H1 (cell line): ENCODE measurements at regions not wholly inside any gene's neighbourhood (a gene's known extent, or its start where the extent isn't known, plus 50 kb on each side); places are given as distances from the start of the nearest gene placed in this dataset.

ENCODE experiments used
- CHD7 ChIP-seq: fragments of 300-600 bp; sonication (generic); IDR thresholded peaks from 2 replicates; pipeline ENCODE4 v1.7.1; 2012; ENCODE audit warnings: low read length, moderate library complexity, mild to moderate bottlenecking, inconsistent platforms; ENCODE audit not compliant: insufficient replicate concordance
- EGR1 ChIP-seq: IDR thresholded peaks from 2 replicates; pipeline ENCODE4 v1.6.1; 2011; ENCODE audit warnings: low read depth, low read length, borderline replicate concordance
- KDM4A ChIP-seq: IDR thresholded peaks from one replicate; pipeline ENCODE4 v1.7.1; 2012; ENCODE audit warnings: low read depth, mild to moderate bottlenecking, moderate library complexity, low read length, inconsistent platforms; ENCODE audit not compliant: severe bottlenecking
- MAFK ChIP-seq: IDR thresholded peaks from 2 replicates; pipeline ENCODE4 v1.6.1; 2012; ENCODE audit warnings: low read depth, mild to moderate bottlenecking, improper control_type of control experiment, low read length
- POLR2AphosphoS5 ChIP-seq: IDR thresholded peaks from 2 replicates; pipeline ENCODE4 v1.6.1; 2011; ENCODE audit warnings: low read depth, low read length
- RAD21 ChIP-seq, 2 experiments: IDR thresholded peaks in 1 of 2; conservative IDR thresholded peaks in 1 of 2; 2 replicates each; pipeline ENCODE4 v1.6.1; 2011; ENCODE audit warnings: low read depth in 2 of 2, low read length in 2 of 2, improper control_type of control experiment in 1 of 2, inconsistent platforms in 1 of 2, mild to moderate bottlenecking in 1 of 2, moderate library complexity in 1 of 2
- TCF12 ChIP-seq: IDR thresholded peaks from 2 replicates; pipeline ENCODE4 v1.6.1; 2011; ENCODE audit warnings: low read depth, mild to moderate bottlenecking, low read length
- USF2 ChIP-seq: IDR thresholded peaks from 2 replicates; pipeline ENCODE4 v1.6.1; 2011; ENCODE audit warnings: low read length, improper control_type of control experiment
- ZNF274 ChIP-seq: IDR thresholded peaks from 2 replicates; pipeline ENCODE4 v1.7.0; 2012; ENCODE audit warnings: low read length, borderline replicate concordance; ENCODE audit errors: extremely low read depth

- no peak for TF ChIP-seq POLR2AphosphoS5
- no peak for TF ChIP-seq EGR1
- no peak for TF ChIP-seq CHD7
- no peak for TF ChIP-seq MAFK
- no peak for TF ChIP-seq TCF12
- TF ChIP-seq KDM4A: peak; percentile 64
- no peak for TF ChIP-seq ZNF274
- 0 out of 4 replicates have a peak, but pooled peaks of 1 of the 2 experiments have one; percentile 2 for TF ChIP-seq RAD21 (IDR thresholded peaks at IDR 0.05 in 1 of 2, conservative IDR thresholded peaks at IDR 0.05 in 1 of 2; ENCODE audit: low read depth in 2 of 2, low read length in 2 of 2)
- TF ChIP-seq USF2: no peak
These were observed 150.5 kb upstream of the PRSS16 start (continued) for GRCh38 chr6:27096834-27097511.
